ENCODE measurements at regions not wholly inside any gene's neighbourhood (a gene's known extent, or its start where the extent isn't known, plus 50 kb on each side); places are given as distances from the start of the nearest gene placed in this dataset.
"Not testable (repeated sequence)": the region's sequence is repeated elsewhere in the genome, so short reads cannot be mapped to it uniquely, and the experiment has no call there.

DNA sequence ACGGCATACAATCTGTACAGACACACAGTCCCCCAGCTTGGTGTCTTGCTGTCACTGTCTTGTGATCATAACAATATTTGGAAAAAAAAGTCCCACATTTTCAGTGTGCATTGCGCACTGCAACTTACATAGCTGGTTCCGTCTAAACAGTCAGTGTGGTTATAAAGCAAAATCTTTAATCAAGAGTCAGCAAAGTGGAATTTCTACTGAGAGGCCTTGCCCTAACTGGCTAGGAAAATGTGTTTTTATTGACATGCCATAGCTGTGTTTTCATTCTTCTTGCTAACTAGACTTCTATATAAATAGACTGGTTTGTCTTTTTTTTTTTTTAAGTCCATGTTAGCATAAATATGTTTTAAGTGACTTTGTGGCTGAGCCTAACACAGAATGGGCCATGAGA, 174.8 kb downstream of the POLR2M start:
- peak; percentile 91 for DNase-seq

DNA sequence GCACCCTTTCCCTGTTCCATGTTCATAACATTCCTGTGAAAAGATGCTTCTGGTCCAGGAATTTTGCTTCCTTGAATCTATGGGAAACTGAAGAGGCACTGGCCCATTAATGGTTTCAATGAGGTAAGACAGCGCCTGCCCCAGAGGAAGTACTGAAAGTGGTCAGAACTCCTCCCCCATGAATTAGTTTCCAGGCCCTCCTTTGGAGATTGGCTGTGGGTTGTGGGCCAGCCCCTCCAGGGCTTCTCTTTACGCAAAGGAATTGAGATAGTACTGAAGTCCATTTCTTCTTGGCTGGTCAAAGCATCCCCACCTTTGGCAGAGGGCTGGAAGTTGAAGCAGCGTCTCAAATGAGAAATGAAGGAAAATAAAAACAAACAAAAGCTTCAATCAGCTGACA, 175.5 kb downstream of the POLR2M start:
- DNase-seq: no peak

DNA sequence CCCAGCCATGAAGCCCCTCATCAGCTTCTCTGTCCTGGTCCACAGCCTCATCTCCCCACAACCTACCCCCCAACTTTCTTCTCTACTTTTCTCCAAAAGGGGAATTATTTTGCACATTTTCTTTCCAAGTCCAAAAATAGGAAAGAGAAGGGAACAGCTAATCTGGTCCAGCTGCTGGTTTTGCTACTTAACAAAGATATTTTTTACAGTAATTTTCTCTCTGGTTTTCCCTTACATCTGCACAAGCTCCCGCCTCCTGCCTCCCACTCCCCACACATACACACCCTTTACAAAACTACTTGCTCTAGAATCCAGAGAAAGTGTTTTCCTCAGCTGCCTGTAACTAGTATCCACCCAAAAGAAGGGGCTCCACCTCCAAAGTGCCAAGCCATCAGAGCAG, 177.2 kb downstream of the POLR2M start:
- no peak for DNase-seq

DNA sequence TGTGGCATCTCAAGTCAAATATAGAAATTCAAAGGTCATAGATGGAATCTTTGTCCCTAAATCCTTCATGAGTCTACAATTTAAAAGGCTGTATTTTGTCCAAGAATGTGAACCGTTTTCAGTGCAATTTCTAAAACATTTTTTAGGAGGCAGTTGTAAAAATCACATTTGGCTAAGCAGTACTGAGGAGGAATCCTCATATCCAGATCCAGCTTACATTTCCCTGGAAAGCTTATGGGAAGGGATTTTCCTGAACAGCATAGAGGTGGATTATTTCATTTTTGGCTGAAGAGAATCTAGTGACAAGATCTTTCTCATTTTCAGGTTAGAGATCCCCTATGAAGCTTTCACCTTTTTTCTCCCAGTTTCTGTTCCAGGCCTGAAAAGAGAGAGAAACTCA, 178.4 kb downstream of the POLR2M start:
- no peak for DNase-seq

DNA sequence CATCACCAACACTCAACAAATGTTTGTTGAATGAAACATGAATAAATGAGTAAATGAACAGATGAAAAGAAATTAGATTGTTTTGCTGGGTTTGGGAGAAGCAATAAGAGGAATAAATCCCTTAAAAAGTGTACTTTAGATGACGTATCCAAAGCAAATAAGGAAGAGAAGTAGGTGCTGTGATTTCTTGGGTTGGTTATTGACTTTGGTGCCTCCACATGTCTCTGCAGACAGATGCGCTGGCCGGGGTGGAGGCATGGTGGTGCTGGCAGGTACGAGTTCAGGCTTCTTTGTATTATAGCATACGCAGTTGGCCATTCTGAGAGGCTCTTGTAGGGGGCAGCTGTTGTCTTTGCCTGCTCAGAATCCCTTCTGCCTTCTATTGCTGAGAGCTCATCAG, 178.9 kb downstream of the POLR2M start:
- DNase-seq: no peak

DNA sequence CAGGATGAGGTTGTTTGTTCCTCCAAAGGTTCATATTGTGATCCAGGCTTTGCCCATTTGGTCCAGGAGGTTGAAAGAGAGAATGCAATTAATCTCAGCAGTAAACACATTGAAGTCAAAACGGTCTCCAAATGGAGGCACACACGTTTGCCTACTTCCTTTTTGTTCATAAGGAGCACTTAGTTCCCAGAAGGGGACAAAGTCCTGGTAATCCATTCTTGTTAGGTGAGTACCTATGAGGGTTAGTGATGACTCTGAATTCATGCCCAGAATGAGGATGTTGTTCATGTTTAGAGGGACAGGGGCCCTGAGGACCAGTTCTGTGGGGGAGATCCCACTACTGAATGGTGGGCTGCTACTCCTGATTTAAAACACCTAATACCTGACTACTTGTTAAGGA, 177.7 kb downstream of the ALDH1A2 start:
- no peak for DNase-seq

DNA sequence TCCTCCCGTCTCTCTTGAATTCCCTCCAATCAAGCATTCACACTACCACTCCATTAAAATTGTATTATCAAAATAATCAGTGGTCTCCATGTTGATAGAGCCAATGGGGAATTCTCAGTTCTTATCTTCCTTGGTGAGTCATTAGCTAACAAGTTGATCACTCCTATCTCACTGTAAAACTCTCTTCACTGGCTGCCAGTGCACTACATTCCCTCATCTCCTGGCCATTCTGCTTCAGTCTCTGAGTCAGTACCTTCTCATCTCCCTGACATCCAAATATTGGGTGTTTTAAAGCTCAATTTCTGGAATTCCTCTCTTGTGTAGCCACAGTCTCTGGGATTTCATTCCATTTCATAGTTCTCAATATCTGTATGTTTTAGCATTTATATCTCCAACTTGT, 175.2 kb downstream of the ALDH1A2 start:
- DNase-seq: peak; percentile 77

DNA sequence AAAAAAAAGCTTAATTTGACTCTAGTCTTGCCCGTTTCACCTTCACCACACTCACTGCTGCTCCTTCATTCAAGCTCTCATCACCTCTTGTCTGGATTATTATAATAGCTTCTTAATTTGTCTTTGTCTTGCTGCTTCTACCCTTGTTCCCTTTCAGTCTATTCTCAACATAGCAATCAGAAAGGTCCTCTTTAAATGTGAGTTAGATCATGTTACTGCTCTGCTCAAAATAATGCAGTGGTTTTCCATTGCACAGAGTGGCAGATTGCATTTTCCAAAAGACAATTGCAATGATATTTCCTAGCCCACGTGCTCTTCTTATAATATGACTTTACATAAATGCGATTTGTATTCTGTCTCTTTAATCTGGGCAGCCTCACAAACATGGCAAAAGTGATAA, 174.6 kb downstream of the ALDH1A2 start:
- no peak for DNase-seq

DNA sequence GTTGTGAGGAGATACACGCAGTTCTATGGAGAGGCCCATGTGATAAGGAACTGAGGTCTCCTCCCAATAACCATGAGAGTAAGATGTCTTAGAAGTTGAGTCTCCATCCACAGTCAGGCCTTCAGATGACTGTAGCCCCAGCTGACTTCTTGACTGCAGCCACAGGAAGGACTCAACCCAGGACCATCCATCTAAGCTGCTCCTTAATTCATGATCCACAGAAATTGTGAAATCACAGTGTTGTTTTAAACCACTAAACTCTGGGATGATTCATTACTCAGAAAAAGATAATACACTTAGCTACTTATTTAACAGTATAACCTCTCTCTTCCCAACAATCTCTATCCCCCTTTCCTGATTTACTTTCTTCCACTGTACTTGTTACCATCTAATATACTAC, 173.3 kb downstream of the ALDH1A2 start:
- DNase-seq: peak; percentile 20

DNA sequence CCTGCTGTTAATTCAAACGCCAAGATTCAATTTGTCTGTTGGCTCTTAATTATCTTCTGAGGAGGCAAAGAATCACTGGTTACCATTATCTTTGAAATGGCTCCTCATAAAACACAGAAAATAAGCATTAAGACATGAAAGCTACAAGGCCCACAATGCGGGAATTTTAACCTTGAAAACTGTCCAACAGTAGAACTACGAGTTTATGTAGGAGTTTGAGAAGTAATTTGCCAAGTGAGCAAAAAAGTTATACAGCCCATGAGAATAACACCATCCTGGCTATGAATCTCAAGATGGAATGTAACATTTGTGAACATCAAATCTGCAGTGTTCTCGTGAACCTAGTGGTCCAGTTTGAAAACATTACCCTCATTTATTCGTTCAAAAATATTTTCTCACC, 172.5 kb downstream of the ALDH1A2 start:
- no peak for DNase-seq

DNA sequence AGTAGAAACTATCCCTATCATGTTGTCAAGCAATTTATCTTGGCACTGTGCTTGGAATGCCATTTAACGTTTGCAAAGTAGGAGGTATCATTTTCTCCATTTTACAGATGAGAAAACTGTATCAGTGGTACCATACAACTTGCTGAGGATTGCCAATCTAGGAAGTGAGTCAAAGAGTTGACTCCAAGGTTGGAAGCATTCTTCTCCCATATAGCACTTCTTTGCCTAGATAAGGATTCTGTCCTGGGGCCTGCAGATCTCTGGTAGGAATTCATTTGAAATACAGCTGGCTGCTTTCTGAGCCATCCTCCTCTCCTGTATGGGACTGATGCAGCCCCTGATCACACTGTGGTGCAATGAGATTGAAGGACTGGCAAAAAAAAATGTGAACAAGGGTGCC, 170.2 kb downstream of the ALDH1A2 start:
- no peak for DNase-seq

DNA sequence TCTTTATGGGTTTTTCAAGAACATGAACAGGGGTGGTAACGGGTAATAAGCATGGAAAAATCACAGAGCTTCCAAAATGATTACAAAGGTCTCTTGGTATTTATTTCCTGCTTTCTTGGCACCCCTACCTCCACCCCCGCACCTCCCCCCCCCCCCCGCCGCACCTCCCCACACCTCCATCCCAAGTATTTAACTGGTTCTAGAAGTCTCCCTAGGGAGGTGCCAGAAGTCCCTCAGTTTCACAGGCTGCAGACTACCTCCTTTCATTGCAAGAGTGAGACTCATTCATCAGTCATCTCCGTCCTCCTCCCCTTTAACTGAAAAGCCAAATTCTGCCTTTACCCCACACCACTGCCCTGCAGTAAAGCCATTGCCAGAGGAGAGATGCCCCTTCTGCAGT, 169.4 kb downstream of the ALDH1A2 start:
- DNase-seq: no peak

DNA sequence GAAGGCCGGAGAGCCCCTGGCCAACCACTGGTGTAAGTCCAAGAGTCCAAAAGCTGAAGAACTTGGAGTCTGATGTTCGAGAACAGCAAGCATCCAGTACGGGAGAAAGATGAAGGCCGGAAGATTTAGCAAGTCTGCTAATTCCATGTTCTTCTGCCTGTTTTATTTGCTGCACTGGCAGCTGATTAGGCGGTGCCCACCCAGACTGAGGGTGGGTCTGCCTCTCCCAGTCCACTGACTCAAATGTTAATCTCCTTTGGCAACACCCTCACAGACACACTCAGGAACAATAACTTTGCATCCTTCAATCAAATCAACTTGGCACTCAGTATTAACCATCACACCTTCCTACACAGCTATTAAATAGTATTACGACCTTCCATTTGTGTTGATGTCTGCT, 168.6 kb downstream of the ALDH1A2 start:
- not testable (repeated sequence) for DNase-seq

DNA sequence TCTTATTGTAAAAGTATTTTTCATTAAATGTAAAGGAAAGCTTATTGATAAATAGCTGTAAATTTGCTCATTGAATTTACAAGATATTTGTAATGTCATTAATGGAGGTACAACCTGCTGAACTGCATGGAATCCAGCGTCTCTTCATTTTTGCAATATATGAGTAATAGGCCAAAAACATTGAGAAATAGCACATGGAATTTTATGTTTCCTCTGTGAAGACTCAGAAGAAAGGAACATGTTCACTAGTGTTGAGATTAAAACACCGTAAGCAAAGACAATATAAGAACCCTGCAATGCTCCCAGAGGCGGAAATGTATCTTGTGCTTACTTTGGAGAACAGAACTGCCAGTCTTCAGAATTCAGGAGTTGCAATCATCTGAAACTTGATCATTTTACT, 167.6 kb downstream of the ALDH1A2 start:
- DNase-seq: no peak

DNA sequence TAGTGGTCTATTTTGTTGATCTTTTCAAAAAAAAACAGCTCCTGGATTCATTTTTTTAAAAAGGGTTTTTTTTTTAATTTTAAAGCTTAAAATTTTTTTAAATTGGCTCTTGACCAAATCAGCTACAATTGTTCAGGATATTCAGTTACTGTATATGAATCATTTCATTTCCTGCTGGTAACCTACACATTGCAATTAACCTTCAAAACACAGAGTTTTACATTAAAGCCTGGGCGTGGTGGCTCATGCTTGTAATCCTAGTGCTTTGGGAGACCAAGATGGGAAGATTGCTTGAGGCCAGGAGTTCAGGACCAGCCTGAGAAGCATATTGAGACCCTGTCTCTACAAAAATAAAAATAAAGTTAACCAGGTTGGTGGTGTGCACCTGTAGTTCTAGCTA, 163.4 kb downstream of the ALDH1A2 start:
- DNase-seq: no peak
